ENCODE measurements at regions not wholly inside any gene's neighbourhood (a gene's known extent, or its start where the extent isn't known, plus 50 kb on each side); places are given as distances from the start of the nearest gene placed in this dataset.

GRCh38 chr19:31513841-31514240 is 164.6 kb upstream of the TSHZ3 start:
- TF ChIP-seq CTCF (optimal IDR thresholded peaks at IDR 0.05 in 1 of 3, IDR thresholded peaks at IDR 0.05 in 1 of 3, conservative IDR thresholded peaks at IDR 0.05 in 1 of 3; ENCODE audit: extremely low read depth in 1 of 3, insufficient read depth in 2 of 3, low read length in 3 of 3) (no peak), EZH2 (IDR thresholded peaks at IDR 0.05; ENCODE audit: low read length) (no peak)

All from keratinocyte (primary cell).